ENCODE measurements at regions not wholly inside any gene's neighbourhood (a gene's known extent, or its start where the extent isn't known, plus 50 kb on each side); places are given as distances from the start of the nearest gene placed in this dataset.

DNA sequence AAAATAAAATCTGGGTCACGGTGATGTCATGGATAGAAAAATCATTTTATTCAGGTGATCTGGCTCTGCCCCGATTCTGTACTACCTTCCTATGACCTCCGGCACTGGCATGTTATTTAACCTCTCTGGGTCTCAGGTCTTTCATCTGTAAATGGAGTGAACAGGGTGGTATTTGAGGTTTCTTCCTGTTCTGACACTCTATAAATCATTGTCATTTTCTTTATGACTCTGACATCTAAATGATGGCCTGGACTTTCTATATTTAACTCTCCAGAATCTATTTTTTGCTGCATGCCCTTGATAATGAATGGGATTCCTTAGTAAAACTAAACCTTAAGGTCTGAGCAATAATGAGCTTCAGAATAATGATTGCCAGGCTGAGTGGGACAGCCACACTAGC, 422.0 kb upstream of the CNKSR2 start:
- Mint-ChIP-seq H3K4me1 (peaks cover 15% of the 10 kb centered on the region), H3K27ac (no peak overlapping the region), H3K36me3 (no peaks in the 10 kb centered on the region), H3K4me3 (no peak overlapping the region), H3K27me3 (ENCODE audit: low read depth) (no peaks in the 10 kb centered on the region; the same call in 1 of the 2 replicates), H3K9me3 (no peaks in the 10 kb centered on the region)
- DNase-seq (ENCODE audit: low spot score) (no peak), ATAC-seq (no peak)
- CTCF ChIA-PET = no interaction called here
- POLR2A ChIA-PET = no interaction called here
- TF ChIP-seq, protein P1, sequence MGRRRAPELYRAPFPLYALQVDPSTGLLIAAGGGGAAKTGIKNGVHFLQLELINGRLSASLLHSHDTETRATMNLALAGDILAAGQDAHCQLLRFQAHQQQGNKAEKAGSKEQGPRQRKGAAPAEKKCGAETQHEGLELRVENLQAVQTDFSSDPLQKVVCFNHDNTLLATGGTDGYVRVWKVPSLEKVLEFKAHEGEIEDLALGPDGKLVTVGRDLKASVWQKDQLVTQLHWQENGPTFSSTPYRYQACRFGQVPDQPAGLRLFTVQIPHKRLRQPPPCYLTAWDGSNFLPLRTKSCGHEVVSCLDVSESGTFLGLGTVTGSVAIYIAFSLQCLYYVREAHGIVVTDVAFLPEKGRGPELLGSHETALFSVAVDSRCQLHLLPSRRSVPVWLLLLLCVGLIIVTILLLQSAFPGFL (CRISPR knock-in tag; IDR thresholded peaks at IDR 0.05; ENCODE audit: borderline replicate concordance) = no peak
- TF ChIP-seq NR1H2 (CRISPR knock-in tag; IDR thresholded peaks at IDR 0.05) = no peak
- TF ChIP-seq ZNF138 (CRISPR knock-in tag; conservative IDR thresholded peaks at IDR 0.05) = no peak
- TF ChIP-seq, protein P2, sequence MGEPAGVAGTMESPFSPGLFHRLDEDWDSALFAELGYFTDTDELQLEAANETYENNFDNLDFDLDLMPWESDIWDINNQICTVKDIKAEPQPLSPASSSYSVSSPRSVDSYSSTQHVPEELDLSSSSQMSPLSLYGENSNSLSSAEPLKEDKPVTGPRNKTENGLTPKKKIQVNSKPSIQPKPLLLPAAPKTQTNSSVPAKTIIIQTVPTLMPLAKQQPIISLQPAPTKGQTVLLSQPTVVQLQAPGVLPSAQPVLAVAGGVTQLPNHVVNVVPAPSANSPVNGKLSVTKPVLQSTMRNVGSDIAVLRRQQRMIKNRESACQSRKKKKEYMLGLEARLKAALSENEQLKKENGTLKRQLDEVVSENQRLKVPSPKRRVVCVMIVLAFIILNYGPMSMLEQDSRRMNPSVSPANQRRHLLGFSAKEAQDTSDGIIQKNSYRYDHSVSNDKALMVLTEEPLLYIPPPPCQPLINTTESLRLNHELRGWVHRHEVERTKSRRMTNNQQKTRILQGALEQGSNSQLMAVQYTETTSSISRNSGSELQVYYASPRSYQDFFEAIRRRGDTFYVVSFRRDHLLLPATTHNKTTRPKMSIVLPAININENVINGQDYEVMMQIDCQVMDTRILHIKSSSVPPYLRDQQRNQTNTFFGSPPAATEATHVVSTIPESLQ (CRISPR knock-in tag; IDR thresholded peaks at IDR 0.05) = no peak
- TF ChIP-seq, protein P3, sequence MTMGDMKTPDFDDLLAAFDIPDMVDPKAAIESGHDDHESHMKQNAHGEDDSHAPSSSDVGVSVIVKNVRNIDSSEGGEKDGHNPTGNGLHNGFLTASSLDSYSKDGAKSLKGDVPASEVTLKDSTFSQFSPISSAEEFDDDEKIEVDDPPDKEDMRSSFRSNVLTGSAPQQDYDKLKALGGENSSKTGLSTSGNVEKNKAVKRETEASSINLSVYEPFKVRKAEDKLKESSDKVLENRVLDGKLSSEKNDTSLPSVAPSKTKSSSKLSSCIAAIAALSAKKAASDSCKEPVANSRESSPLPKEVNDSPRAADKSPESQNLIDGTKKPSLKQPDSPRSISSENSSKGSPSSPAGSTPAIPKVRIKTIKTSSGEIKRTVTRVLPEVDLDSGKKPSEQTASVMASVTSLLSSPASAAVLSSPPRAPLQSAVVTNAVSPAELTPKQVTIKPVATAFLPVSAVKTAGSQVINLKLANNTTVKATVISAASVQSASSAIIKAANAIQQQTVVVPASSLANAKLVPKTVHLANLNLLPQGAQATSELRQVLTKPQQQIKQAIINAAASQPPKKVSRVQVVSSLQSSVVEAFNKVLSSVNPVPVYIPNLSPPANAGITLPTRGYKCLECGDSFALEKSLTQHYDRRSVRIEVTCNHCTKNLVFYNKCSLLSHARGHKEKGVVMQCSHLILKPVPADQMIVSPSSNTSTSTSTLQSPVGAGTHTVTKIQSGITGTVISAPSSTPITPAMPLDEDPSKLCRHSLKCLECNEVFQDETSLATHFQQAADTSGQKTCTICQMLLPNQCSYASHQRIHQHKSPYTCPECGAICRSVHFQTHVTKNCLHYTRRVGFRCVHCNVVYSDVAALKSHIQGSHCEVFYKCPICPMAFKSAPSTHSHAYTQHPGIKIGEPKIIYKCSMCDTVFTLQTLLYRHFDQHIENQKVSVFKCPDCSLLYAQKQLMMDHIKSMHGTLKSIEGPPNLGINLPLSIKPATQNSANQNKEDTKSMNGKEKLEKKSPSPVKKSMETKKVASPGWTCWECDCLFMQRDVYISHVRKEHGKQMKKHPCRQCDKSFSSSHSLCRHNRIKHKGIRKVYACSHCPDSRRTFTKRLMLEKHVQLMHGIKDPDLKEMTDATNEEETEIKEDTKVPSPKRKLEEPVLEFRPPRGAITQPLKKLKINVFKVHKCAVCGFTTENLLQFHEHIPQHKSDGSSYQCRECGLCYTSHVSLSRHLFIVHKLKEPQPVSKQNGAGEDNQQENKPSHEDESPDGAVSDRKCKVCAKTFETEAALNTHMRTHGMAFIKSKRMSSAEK (CRISPR knock-in tag; IDR thresholded peaks at IDR 0.05; ENCODE audit: borderline replicate concordance) = no peak
- TF ChIP-seq ZNF263 (CRISPR knock-in tag; IDR thresholded peaks at IDR 0.05; ENCODE audit: low read depth) = no peak
- TF ChIP-seq CREB1 (CRISPR knock-in tag; IDR thresholded peaks at IDR 0.05) = no peak
- TF ChIP-seq GABPB1 (CRISPR knock-in tag; IDR thresholded peaks at IDR 0.05) = no peak

DNA sequence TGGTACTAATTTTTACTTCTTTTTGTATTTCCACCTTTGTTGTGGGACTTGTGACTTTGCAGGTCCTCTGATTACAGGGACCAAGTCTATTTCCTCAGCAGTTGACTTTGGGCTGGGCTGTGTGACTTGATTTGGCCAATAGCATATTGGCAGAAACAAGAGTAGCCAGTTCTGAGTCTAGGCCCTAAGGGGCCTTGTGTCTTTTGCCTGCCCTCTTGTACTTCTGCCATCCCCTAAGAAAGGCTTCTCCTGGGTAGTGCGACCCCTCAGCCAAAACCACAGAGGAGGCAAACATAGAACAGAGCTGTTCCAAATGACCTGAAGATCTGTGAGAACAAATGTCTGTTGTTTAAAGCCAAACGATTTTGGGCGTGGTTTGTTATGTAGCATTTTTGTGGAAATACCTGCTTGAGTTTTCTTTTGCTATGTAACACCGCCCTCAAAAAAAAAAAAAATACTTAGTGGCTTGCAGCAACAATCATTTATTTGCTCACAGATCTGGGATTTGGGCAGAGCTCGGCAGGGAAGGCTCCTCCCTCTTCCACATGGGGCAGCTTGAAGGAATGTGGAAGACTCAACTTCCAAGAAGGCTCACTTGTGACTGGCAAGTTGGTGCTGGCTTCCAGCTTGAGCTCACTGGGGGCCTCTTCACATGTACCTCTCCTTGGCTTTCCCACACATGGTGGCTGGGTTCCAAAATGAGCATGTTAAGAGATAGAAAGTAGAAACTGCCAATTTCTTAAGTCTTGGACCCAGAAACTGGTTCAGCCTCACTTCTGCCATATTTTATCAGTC, 423.0 kb upstream of the CNKSR2 start:
- H3K4me1 Mint-ChIP-seq = peaks cover 21% of the 10 kb centered on the region
- no peak overlapping the region for H3K27ac Mint-ChIP-seq
- H3K4me3 Mint-ChIP-seq = no peak overlapping the region
- no peak for DNase-seq (ENCODE audit: low spot score)
- ChIA-PET CTCF (no interaction called here), POLR2A (no interaction called here)
- no peak for ATAC-seq
- H3K27me3 Mint-ChIP-seq (ENCODE audit: low read depth) = no peaks in the 10 kb centered on the region; the same call in 1 of the 2 replicates
- no peaks in the 10 kb centered on the region for H3K36me3 Mint-ChIP-seq
- TF ChIP-seq RELA (CRISPR knock-in tag; IDR thresholded peaks at IDR 0.05; ENCODE audit: borderline replicate concordance) = no peak
- no peak for TF ChIP-seq JUN (CRISPR knock-in tag; IDR thresholded peaks at IDR 0.05)
- TF ChIP-seq, protein P2 (CRISPR knock-in tag; IDR thresholded peaks at IDR 0.05) = no peak
- no peak for TF ChIP-seq ETV6 (CRISPR knock-in tag; IDR thresholded peaks at IDR 0.05)
- TF ChIP-seq, protein P4, sequence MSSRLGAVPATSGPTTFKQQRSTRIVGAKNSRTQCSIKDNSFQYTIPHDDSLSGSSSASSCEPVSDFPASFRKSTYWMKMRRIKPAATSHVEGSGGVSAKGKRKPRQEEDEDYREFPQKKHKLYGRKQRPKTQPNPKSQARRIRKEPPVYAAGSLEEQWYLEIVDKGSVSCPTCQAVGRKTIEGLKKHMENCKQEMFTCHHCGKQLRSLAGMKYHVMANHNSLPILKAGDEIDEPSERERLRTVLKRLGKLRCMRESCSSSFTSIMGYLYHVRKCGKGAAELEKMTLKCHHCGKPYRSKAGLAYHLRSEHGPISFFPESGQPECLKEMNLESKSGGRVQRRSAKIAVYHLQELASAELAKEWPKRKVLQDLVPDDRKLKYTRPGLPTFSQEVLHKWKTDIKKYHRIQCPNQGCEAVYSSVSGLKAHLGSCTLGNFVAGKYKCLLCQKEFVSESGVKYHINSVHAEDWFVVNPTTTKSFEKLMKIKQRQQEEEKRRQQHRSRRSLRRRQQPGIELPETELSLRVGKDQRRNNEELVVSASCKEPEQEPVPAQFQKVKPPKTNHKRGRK (CRISPR knock-in tag; IDR thresholded peaks at IDR 0.05; ENCODE audit: borderline replicate concordance) = no peak
- no peak for TF ChIP-seq TP53 (CRISPR knock-in tag; IDR thresholded peaks at IDR 0.05)
- no peak for TF ChIP-seq ZNF121 (CRISPR knock-in tag; IDR thresholded peaks at IDR 0.05)
- no peak for TF ChIP-seq EMX1 (CRISPR knock-in tag; IDR thresholded peaks at IDR 0.05)
- no peaks in the 10 kb centered on the region for H3K9me3 Mint-ChIP-seq

Measured in WTC11 (cell line).